ENCODE measurements at regions not wholly inside any gene's neighbourhood (a gene's known extent, or its start where the extent isn't known, plus 50 kb on each side); places are given as distances from the start of the nearest gene placed in this dataset.

GRCh38 chr2:128591022-128591860 is 272.6 kb upstream of the HS6ST1 start:
- no peak for DNase-seq
- H3K9me3 Mint-ChIP-seq (ENCODE audit: unreplicated experiment) = no peaks in the 10 kb centered on the region
- H3K4me1 Mint-ChIP-seq (ENCODE audit: low read depth, unreplicated experiment) = no peaks in the 10 kb centered on the region
- no peaks in the 10 kb centered on the region for H3K36me3 Mint-ChIP-seq (ENCODE audit: unreplicated experiment)
- TF ChIP-seq, protein P1, sequence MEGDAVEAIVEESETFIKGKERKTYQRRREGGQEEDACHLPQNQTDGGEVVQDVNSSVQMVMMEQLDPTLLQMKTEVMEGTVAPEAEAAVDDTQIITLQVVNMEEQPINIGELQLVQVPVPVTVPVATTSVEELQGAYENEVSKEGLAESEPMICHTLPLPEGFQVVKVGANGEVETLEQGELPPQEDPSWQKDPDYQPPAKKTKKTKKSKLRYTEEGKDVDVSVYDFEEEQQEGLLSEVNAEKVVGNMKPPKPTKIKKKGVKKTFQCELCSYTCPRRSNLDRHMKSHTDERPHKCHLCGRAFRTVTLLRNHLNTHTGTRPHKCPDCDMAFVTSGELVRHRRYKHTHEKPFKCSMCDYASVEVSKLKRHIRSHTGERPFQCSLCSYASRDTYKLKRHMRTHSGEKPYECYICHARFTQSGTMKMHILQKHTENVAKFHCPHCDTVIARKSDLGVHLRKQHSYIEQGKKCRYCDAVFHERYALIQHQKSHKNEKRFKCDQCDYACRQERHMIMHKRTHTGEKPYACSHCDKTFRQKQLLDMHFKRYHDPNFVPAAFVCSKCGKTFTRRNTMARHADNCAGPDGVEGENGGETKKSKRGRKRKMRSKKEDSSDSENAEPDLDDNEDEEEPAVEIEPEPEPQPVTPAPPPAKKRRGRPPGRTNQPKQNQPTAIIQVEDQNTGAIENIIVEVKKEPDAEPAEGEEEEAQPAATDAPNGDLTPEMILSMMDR (IDR thresholded peaks at IDR 0.05; ENCODE audit: partially characterized antibody, unreplicated experiment) = no peak
- no peak overlapping the region for H3K27ac Mint-ChIP-seq (ENCODE audit: unreplicated experiment)
- H3K27me3 Mint-ChIP-seq (ENCODE audit: unreplicated experiment) = peaks cover 7% of the 10 kb centered on the region
- no peak overlapping the region for H3K4me3 Mint-ChIP-seq (ENCODE audit: unreplicated experiment)

- no peak for DNase-seq
- peaks cover 7% of the 10 kb centered on the region for H3K27me3 Mint-ChIP-seq (ENCODE audit: unreplicated experiment)
- no peaks in the 10 kb centered on the region for H3K9me3 Mint-ChIP-seq (ENCODE audit: unreplicated experiment)
- H3K36me3 Mint-ChIP-seq (ENCODE audit: unreplicated experiment) = no peaks in the 10 kb centered on the region
- H3K4me3 Mint-ChIP-seq (ENCODE audit: unreplicated experiment) = no peak overlapping the region
- H3K27ac Mint-ChIP-seq (ENCODE audit: unreplicated experiment) = no peak overlapping the region
- H3K4me1 Mint-ChIP-seq (ENCODE audit: low read depth, unreplicated experiment) = no peaks in the 10 kb centered on the region
- TF ChIP-seq, protein P1 (IDR thresholded peaks at IDR 0.05; ENCODE audit: partially characterized antibody, unreplicated experiment) = no peak
Measured at GRCh38 chr2:128591861-128592822, 273.5 kb upstream of the HS6ST1 start.

- TF ChIP-seq, protein P1 (IDR thresholded peaks at IDR 0.05; ENCODE audit: partially characterized antibody, unreplicated experiment) = no peak
- DNase-seq = no peak
- no peaks in the 10 kb centered on the region for H3K36me3 Mint-ChIP-seq (ENCODE audit: unreplicated experiment)
- no peaks in the 10 kb centered on the region for H3K4me1 Mint-ChIP-seq (ENCODE audit: low read depth, unreplicated experiment)
- no peak overlapping the region for H3K4me3 Mint-ChIP-seq (ENCODE audit: unreplicated experiment)
- no peaks in the 10 kb centered on the region for H3K9me3 Mint-ChIP-seq (ENCODE audit: unreplicated experiment)
- H3K27me3 Mint-ChIP-seq (ENCODE audit: unreplicated experiment) = peaks cover 7% of the 10 kb centered on the region
- H3K27ac Mint-ChIP-seq (ENCODE audit: unreplicated experiment) = no peak overlapping the region
Measured at GRCh38 chr2:128593518-128593878, 274.8 kb upstream of the HS6ST1 start.

GRCh38 chr2:128593879-128594650 is 275.4 kb upstream of the HS6ST1 start:
- H3K4me1 Mint-ChIP-seq (ENCODE audit: low read depth, unreplicated experiment) = no peaks in the 10 kb centered on the region
- H3K36me3 Mint-ChIP-seq (ENCODE audit: unreplicated experiment) = no peaks in the 10 kb centered on the region
- TF ChIP-seq, protein P1 (IDR thresholded peaks at IDR 0.05; ENCODE audit: partially characterized antibody, unreplicated experiment) = no peak
- no peaks in the 10 kb centered on the region for H3K9me3 Mint-ChIP-seq (ENCODE audit: unreplicated experiment)
- peaks cover 7% of the 10 kb centered on the region for H3K27me3 Mint-ChIP-seq (ENCODE audit: unreplicated experiment)
- H3K4me3 Mint-ChIP-seq (ENCODE audit: unreplicated experiment) = no peak overlapping the region
- DNase-seq = no peak
- no peak overlapping the region for H3K27ac Mint-ChIP-seq (ENCODE audit: unreplicated experiment)

All from glutamatergic neuron (in vitro differentiated cells).